ENCODE measurements at regions not wholly inside any gene's neighbourhood (a gene's known extent, or its start where the extent isn't known, plus 50 kb on each side); places are given as distances from the start of the nearest gene placed in this dataset.

DNA sequence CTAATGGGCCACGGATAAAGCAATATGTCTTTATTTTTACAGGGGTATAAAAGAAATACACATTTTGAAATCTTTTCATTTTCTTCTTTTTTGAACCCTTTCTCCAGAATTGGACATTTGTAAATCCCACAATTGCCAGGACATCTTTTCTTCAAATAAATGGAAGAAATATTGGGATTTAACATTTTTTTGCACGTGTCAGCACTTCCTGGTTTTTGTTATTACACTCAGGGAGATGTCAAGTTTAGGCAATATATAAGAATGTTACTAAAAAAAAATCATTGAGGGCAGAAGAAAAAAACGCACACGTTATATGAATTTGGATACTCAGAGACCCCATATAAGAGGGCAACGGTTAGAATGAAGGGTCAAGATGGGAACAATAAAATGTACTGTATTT lies 78.3 kb upstream of the TMCO5A start:
- no peak overlapping the region for H3K27ac ChIP-seq
- no peak for DNase-seq
- 94 to 95% methylated on average over 5 of the region's 5 CpGs for WGBS, 2 donors
- H3K36me3 ChIP-seq (ENCODE audit: low read depth, missing control alignments), result no peaks in the 10 kb centered on the region
- no peaks in the 10 kb centered on the region for H3K9me3 ChIP-seq
- H3K27me3 ChIP-seq, result no peaks in the 10 kb centered on the region
- no peak overlapping the region for H3K4me3 ChIP-seq
- intact Hi-C loops (cut with DNase I; ENCODE audit: low total_unique reads), result no loop called here
- H3K4me1 ChIP-seq, result no peaks in the 10 kb centered on the region
- TF ChIP-seq, protein P1, sequence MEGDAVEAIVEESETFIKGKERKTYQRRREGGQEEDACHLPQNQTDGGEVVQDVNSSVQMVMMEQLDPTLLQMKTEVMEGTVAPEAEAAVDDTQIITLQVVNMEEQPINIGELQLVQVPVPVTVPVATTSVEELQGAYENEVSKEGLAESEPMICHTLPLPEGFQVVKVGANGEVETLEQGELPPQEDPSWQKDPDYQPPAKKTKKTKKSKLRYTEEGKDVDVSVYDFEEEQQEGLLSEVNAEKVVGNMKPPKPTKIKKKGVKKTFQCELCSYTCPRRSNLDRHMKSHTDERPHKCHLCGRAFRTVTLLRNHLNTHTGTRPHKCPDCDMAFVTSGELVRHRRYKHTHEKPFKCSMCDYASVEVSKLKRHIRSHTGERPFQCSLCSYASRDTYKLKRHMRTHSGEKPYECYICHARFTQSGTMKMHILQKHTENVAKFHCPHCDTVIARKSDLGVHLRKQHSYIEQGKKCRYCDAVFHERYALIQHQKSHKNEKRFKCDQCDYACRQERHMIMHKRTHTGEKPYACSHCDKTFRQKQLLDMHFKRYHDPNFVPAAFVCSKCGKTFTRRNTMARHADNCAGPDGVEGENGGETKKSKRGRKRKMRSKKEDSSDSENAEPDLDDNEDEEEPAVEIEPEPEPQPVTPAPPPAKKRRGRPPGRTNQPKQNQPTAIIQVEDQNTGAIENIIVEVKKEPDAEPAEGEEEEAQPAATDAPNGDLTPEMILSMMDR (IDR thresholded peaks at IDR 0.05), result no peak
- TF ChIP-seq POLR2A (IDR thresholded peaks at IDR 0.05), result no peak

DNA sequence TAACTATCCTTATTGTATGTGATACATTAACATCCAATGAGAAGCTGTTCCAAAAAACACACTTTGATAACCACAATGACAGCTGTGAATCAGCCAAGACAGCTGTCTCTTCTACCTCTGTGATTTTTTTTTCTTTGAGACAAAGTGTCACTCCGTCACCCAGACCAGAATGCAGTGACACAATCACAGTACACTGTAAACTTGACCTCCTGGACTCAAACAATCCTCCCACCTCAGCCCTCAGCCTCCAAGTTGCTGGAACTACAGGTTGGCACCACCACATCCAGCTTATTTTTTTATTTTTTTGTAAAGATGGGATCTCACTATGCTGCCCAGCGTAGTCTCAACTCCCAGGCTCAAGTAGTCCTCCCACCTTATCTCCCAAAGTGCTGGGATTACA lies 73.5 kb upstream of the TMCO5A start:
- intact Hi-C loops (cut with DNase I; ENCODE audit: low total_unique reads), result no loop called here
- Histone ChIP-seq H3K36me3 (ENCODE audit: low read depth, missing control alignments) (no peaks in the 10 kb centered on the region), H3K9me3 (no peaks in the 10 kb centered on the region), H3K27me3 (no peaks in the 10 kb centered on the region), H3K4me3 (no peak overlapping the region), H3K27ac (no peak overlapping the region), H3K4me1 (no peaks in the 10 kb centered on the region)
- DNase-seq, result no peak
- WGBS, 2 donors, result 70 to 97% methylated on average over 2 of the region's 2 CpGs
- TF ChIP-seq POLR2A (IDR thresholded peaks at IDR 0.05), result no peak
- TF ChIP-seq, protein P1 (IDR thresholded peaks at IDR 0.05), result no peak

DNA sequence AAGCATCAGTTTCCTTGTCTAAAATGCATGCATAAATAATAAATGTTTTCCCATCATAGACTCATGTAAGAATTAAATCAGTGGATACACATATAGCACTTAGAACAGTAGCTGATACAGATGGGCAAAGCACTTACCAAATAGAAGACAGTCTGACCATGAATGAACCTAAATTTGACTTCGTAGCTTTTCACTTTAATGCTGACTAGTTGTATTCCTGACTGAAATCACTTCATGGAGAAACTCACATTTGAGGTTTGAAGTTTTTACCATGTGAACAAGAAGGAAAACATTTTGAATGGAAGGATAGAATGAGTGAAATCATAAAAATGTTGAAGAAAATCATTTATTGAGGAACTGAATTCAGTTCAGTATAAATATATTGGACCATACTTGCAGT lies 68.8 kb upstream of the TMCO5A start:
- 85 to 86% methylated on average over 1 of the region's 1 CpG for whole genome bisulfite sequencing, 2 donors
- TF ChIP-seq, protein P1 (IDR thresholded peaks at IDR 0.05), result no peak
- TF ChIP-seq POLR2A (IDR thresholded peaks at IDR 0.05), result no peak
- no peak overlapping the region for H3K4me3 ChIP-seq
- H3K27me3 ChIP-seq, result no peaks in the 10 kb centered on the region
- no peak overlapping the region for H3K27ac ChIP-seq
- H3K9me3 ChIP-seq, result no peaks in the 10 kb centered on the region
- no peaks in the 10 kb centered on the region for H3K36me3 ChIP-seq (ENCODE audit: low read depth, missing control alignments)
- no peak for DNase-seq
- no peaks in the 10 kb centered on the region for H3K4me1 ChIP-seq
- intact Hi-C loops (cut with DNase I; ENCODE audit: low total_unique reads), result no loop called here

DNA sequence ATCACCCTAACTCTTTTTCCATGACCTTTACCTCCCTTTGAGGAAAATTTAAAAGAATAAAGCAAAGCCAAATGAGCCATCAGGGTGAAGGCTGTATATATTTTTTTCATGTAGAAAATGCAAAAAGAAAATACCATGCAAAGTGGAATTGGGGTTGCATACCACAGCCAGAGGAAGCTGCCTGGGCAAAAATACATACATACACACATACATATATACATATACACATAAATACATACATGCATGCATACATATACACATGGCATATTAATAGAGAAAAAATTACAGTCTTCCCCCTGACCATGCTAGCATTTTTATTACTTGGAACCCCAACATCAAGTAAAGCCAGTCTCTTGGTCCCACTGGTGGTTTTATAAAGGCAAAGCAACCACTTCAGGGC lies 63.7 kb upstream of the TMCO5A start:
- Histone ChIP-seq H3K4me3 (no peak overlapping the region), H3K4me1 (no peaks in the 10 kb centered on the region), H3K9me3 (no peaks in the 10 kb centered on the region), H3K27me3 (no peaks in the 10 kb centered on the region), H3K36me3 (ENCODE audit: low read depth, missing control alignments) (no peaks in the 10 kb centered on the region), H3K27ac (no peak overlapping the region)
- no peak for TF ChIP-seq POLR2A (IDR thresholded peaks at IDR 0.05)
- TF ChIP-seq, protein P1 (IDR thresholded peaks at IDR 0.05), result no peak
- DNase-seq, result no peak
- intact Hi-C loops (cut with DNase I; ENCODE audit: low total_unique reads), result no loop called here

DNA sequence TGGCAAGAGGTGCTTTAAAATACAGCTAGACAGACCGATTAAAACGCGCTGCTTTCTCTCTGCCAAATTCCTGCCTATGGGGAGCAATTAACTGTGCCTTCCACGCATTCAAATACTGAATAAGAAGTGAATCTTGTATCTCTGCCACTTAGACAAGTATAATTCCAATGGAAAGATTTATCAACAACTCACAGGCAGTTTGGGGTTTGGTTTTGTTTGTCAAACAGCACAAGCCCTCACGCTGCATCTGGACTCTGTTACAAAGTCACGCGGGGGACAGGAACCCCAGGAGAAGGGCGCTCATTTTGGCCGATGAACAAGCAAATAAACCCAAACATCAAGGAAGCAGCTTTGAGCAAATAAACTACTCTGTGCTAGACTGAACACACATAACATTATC lies 61.8 kb upstream of the TMCO5A start:
- Histone ChIP-seq H3K36me3 (ENCODE audit: low read depth, missing control alignments) (no peaks in the 10 kb centered on the region), H3K27me3 (no peaks in the 10 kb centered on the region), H3K4me1 (no peaks in the 10 kb centered on the region), H3K4me3 (no peak overlapping the region), H3K27ac (no peak overlapping the region), H3K9me3 (no peaks in the 10 kb centered on the region)
- WGBS, 2 donors, result 48 to 51% methylated on average over 9 of the region's 9 CpGs
- DNase-seq, result no peak
- TF ChIP-seq, protein P1 (IDR thresholded peaks at IDR 0.05), result no peak
- no peak for TF ChIP-seq POLR2A (IDR thresholded peaks at IDR 0.05)
- intact Hi-C loops (cut with DNase I; ENCODE audit: low total_unique reads), result no loop called here

Measured in testis (tissue), 2 donors.